Right cardiac atrium (tissue), 5 donors: ENCODE measurements at regions not wholly inside any gene's neighbourhood (a gene's known extent, or its start where the extent isn't known, plus 50 kb on each side); places are given as distances from the start of the nearest gene placed in this dataset.

Experiments
- ATAC-seq, 2 donors: fragments of 200-7000 bp; cut with Tn5 transposase; one replicate each; pipeline versions ENCODE4 v1.8.0 to v1.9.1; 2020; ENCODE audit warnings: moderate library complexity in 2 of 2, mild to moderate bottlenecking in 1 of 2
- DNase-seq, 3 donors: peaks; one replicate each; pipeline ENCODE4 v3.0.0-alpha.2; 2020
- H3K27ac ChIP-seq: one replicate; pipeline ENCODE4 v1.5.1; 2013; ENCODE audit warnings: mild to moderate bottlenecking, low read length, control low read depth, moderate library complexity
- H3K27me3 ChIP-seq: one replicate; pipeline ENCODE4 v1.6.1; 2013; ENCODE audit not compliant: control insufficient read depth, insufficient read depth
- H3K4me1 ChIP-seq: one replicate; pipeline ENCODE4 v1.6.1; 2013; ENCODE audit warnings: low read length; ENCODE audit not compliant: control insufficient read depth, insufficient read depth
- H3K4me3 ChIP-seq: one replicate; pipeline ENCODE4 v1.5.1; 2013; ENCODE audit warnings: low read length, control low read depth
- H3K9me3 ChIP-seq: one replicate; pipeline ENCODE4 v1.6.1; 2013; ENCODE audit warnings: low read length; ENCODE audit not compliant: control insufficient read depth
- WGBS: extraction: QIAGEN DNeasy Blood & Tissue Kit; methylation state at CpG from one replicate; pipeline ENCODE4 v1.1.7; 2013; 5-methylcytosine and 5-hydroxymethylcytosine counted together
- intact Hi-C, 4 donors: fragments of 100-400 bp; cut with DNase I; formaldehyde crosslinking; loops; one replicate each; pipeline versions ENCODE4 v1.11.0 to v1.14.0; 2022 to 2023
- donor health status: healthy with polysubstance abuse.
- donor health status: DM: no; HTN: yes; CAD: no.
- donor health status: DM: no; HTN: no; CAD: no.
- donor health status: DM: no; HTN: yes; CAD: no; lungs with severe emphysema.
- donor health status: DM: yes; HTN: yes; CAD: no.

DNA sequence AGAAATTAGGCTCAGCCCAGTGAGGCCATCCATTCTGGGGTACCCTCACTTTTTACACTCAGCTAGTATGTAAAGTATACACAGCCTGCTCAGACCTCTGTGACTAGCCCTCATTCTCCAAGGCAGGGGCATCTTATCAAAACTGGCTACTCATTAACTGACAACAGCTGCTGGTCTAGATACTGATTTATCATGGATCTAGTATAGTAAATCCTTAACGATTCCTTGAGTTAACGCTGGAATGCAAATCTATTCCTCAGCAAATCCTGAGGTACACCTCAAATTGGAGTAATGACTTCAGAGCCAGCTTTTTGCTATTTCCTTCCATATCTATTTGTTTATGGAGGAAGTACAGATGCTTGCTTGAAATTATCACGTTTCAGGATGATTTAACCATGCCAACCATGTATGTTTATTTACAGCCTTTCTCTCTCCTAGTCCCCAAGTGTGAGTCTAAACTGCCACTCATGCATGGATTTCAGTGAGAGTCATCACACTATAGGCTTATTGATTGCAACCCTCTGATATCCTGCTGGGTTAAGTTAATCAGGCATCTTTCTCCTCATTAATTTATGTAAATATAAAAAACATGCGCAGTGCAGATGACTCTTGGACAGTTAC lies 70.2 kb upstream of the DOK6 start:
- Histone ChIP-seq H3K4me3 (no peak overlapping the region), H3K9me3 (no peaks in the 10 kb centered on the region), H3K4me1 (no peaks in the 10 kb centered on the region), H3K27me3 (no peaks in the 10 kb centered on the region), H3K27ac (no peak overlapping the region)
- DNase-seq (no peak), ATAC-seq (no peak)
- WGBS, result 44% methylated on average over 4 of the region's 4 CpGs
- intact Hi-C loops, result no loop called here

DNA sequence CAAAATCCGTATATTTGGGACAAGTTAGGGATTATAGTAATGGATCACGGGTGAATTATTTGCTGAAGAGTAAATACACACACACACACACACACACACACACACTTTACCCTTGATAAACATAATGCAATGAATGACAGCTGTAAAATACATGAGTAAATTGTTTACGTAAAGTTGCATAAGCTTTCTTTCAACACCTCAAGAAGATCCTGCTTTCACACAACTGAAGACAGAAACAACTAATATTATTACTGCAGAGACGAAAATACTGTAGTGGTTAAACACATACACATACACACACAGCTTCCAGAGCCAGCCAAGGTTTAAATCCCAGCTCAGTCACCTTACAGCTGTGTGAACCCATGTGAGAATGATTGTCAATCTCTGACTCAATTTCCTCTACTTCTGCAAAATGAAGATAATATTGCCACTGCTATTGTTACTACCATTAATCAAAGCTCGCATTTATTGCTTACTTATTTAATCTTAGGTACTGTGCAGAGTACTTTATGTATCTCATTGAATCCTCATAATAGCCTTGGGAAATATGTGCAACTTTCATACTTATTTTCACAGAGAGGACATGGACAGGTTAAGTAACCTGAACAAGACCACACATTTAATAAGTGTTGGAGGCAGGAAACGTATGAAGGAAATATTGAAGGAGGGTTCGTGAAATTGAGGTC lies 50.6 kb upstream of the DOK6 start:
- 63% methylated on average over 7 of the region's 7 CpGs for whole genome bisulfite sequencing
- no peaks in the 10 kb centered on the region for H3K27me3 ChIP-seq

More for the DNA sequence above, 50.6 kb upstream of the DOK6 start:
- no peaks in the 10 kb centered on the region for H3K4me1 ChIP-seq
- DNase-seq (no peak), ATAC-seq (no peak)
- no peak overlapping the region for H3K4me3 ChIP-seq
- no peaks in the 10 kb centered on the region for H3K9me3 ChIP-seq
- no peak overlapping the region for H3K27ac ChIP-seq
- intact Hi-C loops, result no loop called here
